ENCODE measurements at regions not wholly inside any gene's neighbourhood (a gene's known extent, or its start where the extent isn't known, plus 50 kb on each side); places are given as distances from the start of the nearest gene placed in this dataset.
"Not testable (repeated sequence)": the region's sequence is repeated elsewhere in the genome, so short reads cannot be mapped to it uniquely, and the experiment has no call there.

- H3K4me3 ChIP-seq (ENCODE audit: low read depth, low read length): no peak overlapping the region
- DNase-seq (ENCODE audit: low read depth): no peak
- TF ChIP-seq, protein P1, sequence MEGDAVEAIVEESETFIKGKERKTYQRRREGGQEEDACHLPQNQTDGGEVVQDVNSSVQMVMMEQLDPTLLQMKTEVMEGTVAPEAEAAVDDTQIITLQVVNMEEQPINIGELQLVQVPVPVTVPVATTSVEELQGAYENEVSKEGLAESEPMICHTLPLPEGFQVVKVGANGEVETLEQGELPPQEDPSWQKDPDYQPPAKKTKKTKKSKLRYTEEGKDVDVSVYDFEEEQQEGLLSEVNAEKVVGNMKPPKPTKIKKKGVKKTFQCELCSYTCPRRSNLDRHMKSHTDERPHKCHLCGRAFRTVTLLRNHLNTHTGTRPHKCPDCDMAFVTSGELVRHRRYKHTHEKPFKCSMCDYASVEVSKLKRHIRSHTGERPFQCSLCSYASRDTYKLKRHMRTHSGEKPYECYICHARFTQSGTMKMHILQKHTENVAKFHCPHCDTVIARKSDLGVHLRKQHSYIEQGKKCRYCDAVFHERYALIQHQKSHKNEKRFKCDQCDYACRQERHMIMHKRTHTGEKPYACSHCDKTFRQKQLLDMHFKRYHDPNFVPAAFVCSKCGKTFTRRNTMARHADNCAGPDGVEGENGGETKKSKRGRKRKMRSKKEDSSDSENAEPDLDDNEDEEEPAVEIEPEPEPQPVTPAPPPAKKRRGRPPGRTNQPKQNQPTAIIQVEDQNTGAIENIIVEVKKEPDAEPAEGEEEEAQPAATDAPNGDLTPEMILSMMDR (IDR thresholded peaks at IDR 0.05; ENCODE audit: low read depth, low read length, missing control alignments): no peak
Observed at GRCh38 chr14:86086962-86087361, 557.0 kb downstream of the FLRT2 start.

GRCh38 chr14:86084097-86084496 is 554.2 kb downstream of the FLRT2 start:
- H3K4me3 ChIP-seq (ENCODE audit: low read depth, low read length): no peak overlapping the region
- DNase-seq (ENCODE audit: low read depth): no peak

GRCh38 chr14:86083616-86084015 is 553.7 kb downstream of the FLRT2 start:
- TF ChIP-seq, protein P1 (IDR thresholded peaks at IDR 0.05; ENCODE audit: low read depth, low read length, missing control alignments): no peak
- DNase-seq (ENCODE audit: low read depth): no peak
- no peak overlapping the region for H3K4me3 ChIP-seq (ENCODE audit: low read depth, low read length)

More at GRCh38 chr14:86084097-86084496, 554.2 kb downstream of the FLRT2 start:
- TF ChIP-seq, protein P1 (IDR thresholded peaks at IDR 0.05; ENCODE audit: low read depth, low read length, missing control alignments): no peak

GRCh38 chr14:86072116-86072894 is 542.4 kb downstream of the FLRT2 start:
- TF ChIP-seq, protein P1 (IDR thresholded peaks at IDR 0.05; ENCODE audit: low read depth, low read length, missing control alignments): no peak
- no peak for DNase-seq (ENCODE audit: low read depth)

GRCh38 chr14:86066651-86067050 is 536.7 kb downstream of the FLRT2 start:
- TF ChIP-seq, protein P1 (IDR thresholded peaks at IDR 0.05; ENCODE audit: low read depth, low read length, missing control alignments): no peak
- H3K4me3 ChIP-seq (ENCODE audit: low read depth, low read length): no peak overlapping the region
- no peak for DNase-seq (ENCODE audit: low read depth)

More at GRCh38 chr14:86072116-86072894, 542.4 kb downstream of the FLRT2 start:
- H3K4me3 ChIP-seq (ENCODE audit: low read depth, low read length): no peak overlapping the region

DNA sequence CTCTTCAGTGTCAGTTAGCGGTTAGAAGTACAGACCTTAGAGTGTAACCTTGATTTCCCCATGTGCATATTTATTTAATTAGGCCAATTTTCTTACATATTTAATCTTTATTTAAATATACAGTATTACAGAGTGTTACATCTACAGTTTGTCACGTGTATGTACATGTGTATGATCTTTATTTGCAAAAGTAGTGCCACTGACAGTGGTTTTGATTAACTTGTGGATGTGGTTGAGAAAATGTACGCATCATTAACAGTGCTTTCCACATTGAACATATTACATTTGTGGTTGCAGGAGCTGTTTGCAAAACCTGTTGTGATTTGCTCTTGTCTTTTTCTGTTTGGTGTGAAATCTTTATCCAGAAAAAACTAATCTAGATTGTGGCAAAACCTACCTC is 535.5 kb downstream of the FLRT2 start:
- TF ChIP-seq, protein P1 (IDR thresholded peaks at IDR 0.05; ENCODE audit: low read depth, low read length, missing control alignments): no peak
- no peak for DNase-seq (ENCODE audit: low read depth)
- no peak overlapping the region for H3K4me3 ChIP-seq (ENCODE audit: low read depth, low read length)

- not testable (repeated sequence) for DNase-seq (ENCODE audit: low read depth); H3K4me3 ChIP-seq (ENCODE audit: low read depth, low read length)
Observed at GRCh38 chr14:86064595-86064994, 534.7 kb downstream of the FLRT2 start.
